H9 (cell line): ENCODE measurements at regions not wholly inside any gene's neighbourhood (a gene's known extent, or its start where the extent isn't known, plus 50 kb on each side); places are given as distances from the start of the nearest gene placed in this dataset.
"Not testable (repeated sequence)": the region's sequence is repeated elsewhere in the genome, so short reads cannot be mapped to it uniquely, and the experiment has no call there.

Source experiments
- DNase-seq: peaks from one replicate; pipeline ENCODE4 v3.0.0-alpha.2; 2017
- H2AFZ ChIP-seq: one replicate; pipeline ENCODE4 v1.6.1; 2013; ENCODE audit warnings: mild to moderate bottlenecking, low read length, control low read depth, moderate library complexity
- H2AK5ac ChIP-seq: 2 replicates; pipeline ENCODE4 v1.6.1; 2013; ENCODE audit warnings: low read length, control low read depth, mixed read lengths; ENCODE audit not compliant: insufficient read length
- H2BK120ac ChIP-seq: one replicate; pipeline ENCODE4 v1.6.1; 2013; ENCODE audit warnings: low read depth, mild to moderate bottlenecking, low read length, control low read depth, inconsistent platforms; ENCODE audit not compliant: poor library complexity, severe bottlenecking
- H2BK12ac ChIP-seq: 2 replicates; pipeline ENCODE4 v1.6.1; 2013; ENCODE audit warnings: low read length, control low read depth, mixed read lengths, low read depth; ENCODE audit not compliant: insufficient read length
- H2BK15ac ChIP-seq: 2 replicates; pipeline ENCODE4 v1.6.1; 2013; ENCODE audit warnings: low read depth, low read length, control low read depth
- H2BK20ac ChIP-seq: one replicate; pipeline ENCODE4 v1.6.1; 2013; ENCODE audit warnings: low read depth, mild to moderate bottlenecking, low read length, control low read depth, inconsistent platforms; ENCODE audit not compliant: poor library complexity, severe bottlenecking
- H2BK5ac ChIP-seq: 2 replicates; pipeline ENCODE4 v1.6.1; 2013; ENCODE audit warnings: low read length, control low read depth, mixed read lengths; ENCODE audit not compliant: insufficient read length
- H3K14ac ChIP-seq: 2 replicates; pipeline ENCODE4 v1.6.1; 2013; ENCODE audit warnings: low read length, control low read depth; ENCODE audit not compliant: insufficient read depth
- H3K18ac ChIP-seq: 2 replicates; pipeline ENCODE4 v1.6.1; 2013; ENCODE audit warnings: low read depth, mild to moderate bottlenecking, mixed read lengths, low read length, control low read depth; ENCODE audit not compliant: insufficient read length
- H3K23ac ChIP-seq: 2 replicates; pipeline ENCODE4 v1.6.1; 2013; ENCODE audit warnings: low read length, control low read depth, mixed read lengths, low read depth; ENCODE audit not compliant: insufficient read length
- H3K23me2 ChIP-seq: 2 replicates; pipeline ENCODE4 v1.6.1; 2013; ENCODE audit warnings: low read depth, mild to moderate bottlenecking, mixed read lengths, low read length, control low read depth; ENCODE audit not compliant: insufficient read length, poor library complexity, severe bottlenecking
- H3K27ac ChIP-seq: 2 replicates; pipeline ENCODE4 v1.5.1; 2013; ENCODE audit warnings: low read length, control low read depth, mixed read lengths, low read depth; ENCODE audit not compliant: insufficient read length
- H3K27me3 ChIP-seq: 2 replicates; pipeline ENCODE4 v1.6.1; 2013; ENCODE audit warnings: low read length, control low read depth, inconsistent platforms; ENCODE audit not compliant: insufficient read depth
- H3K4ac ChIP-seq: 2 replicates; pipeline ENCODE4 v1.6.1; 2013; ENCODE audit warnings: low read depth, mild to moderate bottlenecking, control low read depth, inconsistent platforms, low read length, moderate library complexity
- H3K4me1 ChIP-seq: 2 replicates; pipeline ENCODE4 v1.6.1; 2013; ENCODE audit warnings: low read length, control low read depth, inconsistent platforms; ENCODE audit not compliant: insufficient read depth
- H3K4me2 ChIP-seq: 2 replicates; pipeline ENCODE4 v1.6.1; 2013; ENCODE audit warnings: low read length, control low read depth, mixed read lengths; ENCODE audit not compliant: insufficient read length, insufficient read depth
- H3K56ac ChIP-seq: 2 replicates; pipeline ENCODE4 v1.6.1; 2013; ENCODE audit warnings: low read depth, mild to moderate bottlenecking, mixed read lengths, low read length, control low read depth; ENCODE audit not compliant: insufficient read length
- H3K79me1 ChIP-seq: 2 replicates; pipeline ENCODE4 v1.6.1; 2013; ENCODE audit warnings: low read depth, mild to moderate bottlenecking, moderate library complexity, low read length, control low read depth, inconsistent platforms; ENCODE audit not compliant: insufficient read depth, poor library complexity, severe bottlenecking
- H3K79me2 ChIP-seq: 2 replicates; pipeline ENCODE4 v1.6.1; 2013; ENCODE audit warnings: low read length, control low read depth, inconsistent platforms; ENCODE audit not compliant: insufficient read depth
- H3K9ac ChIP-seq: 2 replicates; pipeline ENCODE4 v1.6.1; 2013; ENCODE audit warnings: low read length, control low read depth, mixed read lengths; ENCODE audit not compliant: insufficient read length; ENCODE audit errors: extremely low read depth
- H3K9me3 ChIP-seq: one replicate; pipeline ENCODE4 v1.6.1; 2013; ENCODE audit warnings: low read depth, low read length, inconsistent platforms; ENCODE audit not compliant: control insufficient read depth
- H3T11ph ChIP-seq: one replicate; pipeline ENCODE4 v1.6.1; 2013; ENCODE audit warnings: mild to moderate bottlenecking, low read length, control low read depth, inconsistent platforms
- H4K20me1 ChIP-seq: one replicate; pipeline ENCODE4 v1.6.1; 2013; ENCODE audit not compliant: control insufficient read depth, insufficient read length, insufficient read depth
- H4K5ac ChIP-seq: 2 replicates; pipeline ENCODE4 v1.6.1; 2013; ENCODE audit warnings: low read depth, mild to moderate bottlenecking, mixed read lengths, low read length, control low read depth; ENCODE audit not compliant: insufficient read length
- H4K8ac ChIP-seq: replicated peaks from 2 replicates; pipeline ENCODE4 v1.6.1; 2013; ENCODE audit warnings: low read length, control low read depth, mixed read lengths, low read depth; ENCODE audit not compliant: insufficient read length
- H4K91ac ChIP-seq: 2 replicates; pipeline ENCODE4 v1.6.1; 2013; ENCODE audit warnings: low read depth, mild to moderate bottlenecking, moderate library complexity, mixed read lengths, low read length, control low read depth; ENCODE audit not compliant: insufficient read length
- H3K27ac Mint-ChIP-seq, 3 experiments: 2 replicates in 2 of 3; 3 replicates in 1 of 3; pipeline ENCODE4 v1.8.0; 2020 to 2021; ENCODE audit warnings: mixed read lengths in 3 of 3, mild to moderate bottlenecking in 1 of 3, moderate library complexity in 1 of 3
- H3K27me3 Mint-ChIP-seq: 2 replicates; pipeline ENCODE4 v1.8.0; 2021; ENCODE audit warnings: low read depth, mild to moderate bottlenecking, moderate library complexity, mixed read lengths
- H3K36me3 Mint-ChIP-seq, 3 experiments: 2 replicates in 2 of 3; 3 replicates in 1 of 3; pipeline ENCODE4 v1.8.0; 2020 to 2021; ENCODE audit warnings: low read depth in 3 of 3, mixed read lengths in 3 of 3; ENCODE audit not compliant: insufficient read depth in 1 of 3
- H3K4me1 Mint-ChIP-seq, 2 experiments: 2 replicates each; pipeline ENCODE4 v1.8.0; 2020; ENCODE audit warnings: mixed read lengths in 2 of 2
- H3K4me3 Mint-ChIP-seq, 2 experiments: 2 replicates in 1 of 2; 3 replicates in 1 of 2; pipeline ENCODE4 v1.8.0; 2020 to 2021; ENCODE audit warnings: mild to moderate bottlenecking in 2 of 2, mixed read lengths in 2 of 2, moderate library complexity in 1 of 2
- H3K9me3 Mint-ChIP-seq, 2 experiments: 2 replicates in 1 of 2; 3 replicates in 1 of 2; pipeline ENCODE4 v1.8.0; 2020; ENCODE audit warnings: mild to moderate bottlenecking in 2 of 2, mixed read lengths in 2 of 2, moderate library complexity in 1 of 2
- WGBS: extraction: QIAGEN DNeasy Blood & Tissue Kit; methylation state at CpG from one replicate; pipeline ENCODE4 v1.1.7; 2013; ENCODE audit warnings: missing lambda C conversion rate, low lambda C conversion rate, mixed read lengths; ENCODE audit not compliant: insufficient read length; ENCODE audit errors: extremely low coverage; 5-methylcytosine and 5-hydroxymethylcytosine counted together
- TF ChIP-seq, protein P1 (sequence below): fragments of 200-600 bp; sonication (generic); conservative IDR thresholded peaks from 3 replicates; pipeline ENCODE4 v1.8.0; 2021; ENCODE audit warnings: antibody characterized with exemption, mild to moderate bottlenecking

DNA sequence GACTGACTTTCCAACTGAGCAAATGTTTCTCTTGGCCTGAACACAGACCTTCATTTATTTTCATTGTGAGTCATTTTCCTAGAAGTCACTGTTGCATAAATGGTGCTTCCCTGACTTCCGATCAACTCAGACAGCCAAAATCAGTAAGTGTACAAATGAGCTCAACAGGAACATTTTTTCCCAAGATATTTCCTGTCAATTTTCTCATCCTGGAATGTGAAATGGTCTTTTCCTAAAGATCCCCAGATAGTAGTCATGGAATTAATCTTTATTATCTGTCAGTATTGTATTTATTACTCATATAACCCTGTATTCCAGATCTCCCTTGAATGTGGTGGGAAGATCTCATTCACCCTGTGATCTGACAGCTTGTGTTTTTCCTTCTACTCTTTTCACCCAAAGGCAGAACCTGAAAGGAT, 360.3 kb upstream of the KIF2B start:
- Mint-ChIP-seq H3K36me3 (peaks cover 29 to 34% (median 31%) of the 10 kb centered on the region in 3 experiments), H3K27ac (no peak overlapping the region), H3K9me3 (peaks cover 29% of the 10 kb centered on the region in 2 experiments), H3K27me3 (no peaks in the 10 kb centered on the region), H3K4me3 (no peak overlapping the region), H3K4me1 (peaks cover 0 to 11% of the 10 kb centered on the region in 2 experiments; a peak in 2 of 4 replicates)
- Histone ChIP-seq H2AK5ac (no peak overlapping the region), H3K4me2 (no peak overlapping the region), H4K91ac (no peak overlapping the region), H2BK5ac (no peak overlapping the region), H2AFZ (no peak overlapping the region), H4K20me1 (no peaks in the 10 kb centered on the region), H2BK12ac (no peak overlapping the region), H3K18ac (no peak overlapping the region), H2BK120ac (no peak overlapping the region), H3K14ac (no peak overlapping the region), H4K8ac (no peak overlapping the region), H3K27ac (no peak overlapping the region), H3K9ac (no peak overlapping the region), H3K79me2 (no peaks in the 10 kb centered on the region), H3T11ph (no peak overlapping the region), H3K23ac (no peak overlapping the region), H3K23me2 (no peaks in the 10 kb centered on the region), H3K56ac (no peak overlapping the region), H3K27me3 (no peaks in the 10 kb centered on the region), H3K79me1 (no peaks in the 10 kb centered on the region), H2BK15ac (no peak overlapping the region), H3K4me1 (no peaks in the 10 kb centered on the region), H4K5ac (no peak overlapping the region), H3K9me3 (peaks cover 12% of the 10 kb centered on the region), H3K4ac (no peak overlapping the region), H2BK20ac (no peak overlapping the region)
- WGBS, result no CpG with 5 or more reads among the region's 1 CpG
- TF ChIP-seq, protein P1, sequence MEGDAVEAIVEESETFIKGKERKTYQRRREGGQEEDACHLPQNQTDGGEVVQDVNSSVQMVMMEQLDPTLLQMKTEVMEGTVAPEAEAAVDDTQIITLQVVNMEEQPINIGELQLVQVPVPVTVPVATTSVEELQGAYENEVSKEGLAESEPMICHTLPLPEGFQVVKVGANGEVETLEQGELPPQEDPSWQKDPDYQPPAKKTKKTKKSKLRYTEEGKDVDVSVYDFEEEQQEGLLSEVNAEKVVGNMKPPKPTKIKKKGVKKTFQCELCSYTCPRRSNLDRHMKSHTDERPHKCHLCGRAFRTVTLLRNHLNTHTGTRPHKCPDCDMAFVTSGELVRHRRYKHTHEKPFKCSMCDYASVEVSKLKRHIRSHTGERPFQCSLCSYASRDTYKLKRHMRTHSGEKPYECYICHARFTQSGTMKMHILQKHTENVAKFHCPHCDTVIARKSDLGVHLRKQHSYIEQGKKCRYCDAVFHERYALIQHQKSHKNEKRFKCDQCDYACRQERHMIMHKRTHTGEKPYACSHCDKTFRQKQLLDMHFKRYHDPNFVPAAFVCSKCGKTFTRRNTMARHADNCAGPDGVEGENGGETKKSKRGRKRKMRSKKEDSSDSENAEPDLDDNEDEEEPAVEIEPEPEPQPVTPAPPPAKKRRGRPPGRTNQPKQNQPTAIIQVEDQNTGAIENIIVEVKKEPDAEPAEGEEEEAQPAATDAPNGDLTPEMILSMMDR, result no peak
- no peak for DNase-seq

DNA sequence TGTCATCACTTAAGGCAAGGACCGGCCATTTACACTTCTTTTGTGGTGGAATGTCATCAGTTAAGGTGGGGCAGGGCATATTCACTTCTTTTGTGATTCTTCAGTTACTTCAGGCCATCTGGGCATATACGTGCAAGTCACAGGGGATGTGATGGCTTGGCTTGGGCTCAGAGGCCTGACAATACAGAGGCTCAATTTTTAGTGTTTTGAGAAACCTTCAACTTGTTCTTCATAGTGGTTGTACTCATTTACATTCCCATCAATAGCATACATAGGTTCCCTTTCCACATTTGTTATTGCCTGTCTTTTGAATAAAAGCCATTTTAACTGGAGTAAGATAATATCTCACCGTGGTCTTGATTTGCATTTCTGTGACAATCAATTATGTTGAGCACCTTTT, 366.8 kb upstream of the KIF2B start:
- not testable (repeated sequence) for H2BK12ac ChIP-seq, H3K79me2 ChIP-seq, H4K5ac ChIP-seq, H4K8ac ChIP-seq, H3K4ac ChIP-seq, H4K91ac ChIP-seq, H3K14ac ChIP-seq, H3T11ph ChIP-seq, DNase-seq, H2BK120ac ChIP-seq, H3K27me3 ChIP-seq, H3K27me3 Mint-ChIP-seq, H3K79me1 ChIP-seq, H2BK20ac ChIP-seq, H3K18ac ChIP-seq, H4K20me1 ChIP-seq, H2BK15ac ChIP-seq, H3K9ac ChIP-seq, H3K23ac ChIP-seq, H3K4me2 ChIP-seq, H3K4me3 Mint-ChIP-seq, H3K56ac ChIP-seq, H2AFZ ChIP-seq, H2BK5ac ChIP-seq, H3K23me2 ChIP-seq, H3K4me1 ChIP-seq, H2AK5ac ChIP-seq
- Histone ChIP-seq H3K27ac (peak overlapping the region; percentile 84), H3K9me3 (peaks cover 12% of the 10 kb centered on the region)
- no CpG with 5 or more reads among the region's 3 CpGs for WGBS
- Mint-ChIP-seq H3K27ac (peak overlapping the region; percentile 83 to 98 (median 97)), H3K4me1 (peaks cover 35 to 42% of the 10 kb centered on the region in 2 experiments), H3K36me3 (peaks cover 35 to 43% (median 40%) of the 10 kb centered on the region in 3 experiments), H3K9me3 (peaks cover 32 to 37% of the 10 kb centered on the region in 2 experiments)
